SK-N-SH treated with all-trans-retinoic acid at 6 μM for 48 hours (cell line): ENCODE measurements at regions not wholly inside any gene's neighbourhood (a gene's known extent, or its start where the extent isn't known, plus 50 kb on each side); places are given as distances from the start of the nearest gene placed in this dataset.

ENCODE experiments used
- ARNTL ChIP-seq: fragments of 450-650 bp; formaldehyde crosslinking; IDR thresholded peaks from 2 replicates; pipeline ENCODE4 v1.5.0; 2020; ENCODE audit warnings: low read depth, mild to moderate bottlenecking, moderate library complexity, borderline replicate concordance
- BACH2 ChIP-seq: fragments of 250-450 bp; sonication (Bioruptor Pico); IDR thresholded peaks from 2 replicates; pipeline ENCODE4 v1.9.0; 2021; ENCODE audit warnings: mild to moderate bottlenecking, borderline replicate concordance
- RARB ChIP-seq: fragments of 250-450 bp; sonication (Bioruptor Pico); IDR thresholded peaks from 2 replicates; pipeline ENCODE4 v1.8.0; 2021; ENCODE audit warnings: mild to moderate bottlenecking, moderate library complexity
- ZFP3 ChIP-seq: fragments of 250-450 bp; sonication (Bioruptor Pico); IDR thresholded peaks from 2 replicates; pipeline ENCODE4 v1.5.0; 2020; ENCODE audit warnings: mild to moderate bottlenecking, moderate library complexity
- ZNF565 ChIP-seq: fragments of 450-650 bp; formaldehyde crosslinking; conservative IDR thresholded peaks from 2 replicates; pipeline ENCODE4 v1.5.0; 2020; ENCODE audit warnings: low read depth, mild to moderate bottlenecking, moderate library complexity
- TF ChIP-seq, protein P1 (sequence below): fragments of 250-450 bp; sonication (Bioruptor Pico); IDR thresholded peaks from 2 replicates; pipeline ENCODE4 v1.8.0; 2020; ENCODE audit warnings: mild to moderate bottlenecking, moderate library complexity, borderline replicate concordance
- TF ChIP-seq, protein P2 (sequence below): fragments of 250-450 bp; sonication (Bioruptor Pico); IDR thresholded peaks from 2 replicates; pipeline ENCODE4 v1.5.0; 2020; ENCODE audit warnings: mild to moderate bottlenecking, moderate library complexity

DNA sequence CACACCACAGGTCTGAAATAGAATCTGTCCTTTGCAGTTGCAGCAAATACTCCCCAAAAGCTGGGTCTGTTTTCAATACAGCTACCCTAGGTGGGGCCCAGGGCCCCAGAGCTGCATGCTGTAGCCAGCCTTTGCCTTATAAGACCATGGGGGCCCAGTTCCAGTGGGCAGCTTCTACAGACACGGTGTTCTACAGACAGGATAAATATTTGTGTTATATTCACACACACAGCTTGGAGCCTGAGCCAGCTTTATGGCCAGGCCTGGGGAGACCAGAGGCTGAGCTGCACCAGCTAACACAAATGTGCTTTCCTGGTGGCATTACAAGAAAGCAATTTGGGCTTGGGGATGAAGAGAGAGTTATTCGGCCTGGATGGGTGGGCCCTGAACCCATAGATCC lies 151.8 kb upstream of the NCAM1 start:
- TF ChIP-seq ZNF565 (CRISPR knock-in tag) = no peak
- no peak for TF ChIP-seq RARB (CRISPR knock-in tag)
- TF ChIP-seq, protein P1, sequence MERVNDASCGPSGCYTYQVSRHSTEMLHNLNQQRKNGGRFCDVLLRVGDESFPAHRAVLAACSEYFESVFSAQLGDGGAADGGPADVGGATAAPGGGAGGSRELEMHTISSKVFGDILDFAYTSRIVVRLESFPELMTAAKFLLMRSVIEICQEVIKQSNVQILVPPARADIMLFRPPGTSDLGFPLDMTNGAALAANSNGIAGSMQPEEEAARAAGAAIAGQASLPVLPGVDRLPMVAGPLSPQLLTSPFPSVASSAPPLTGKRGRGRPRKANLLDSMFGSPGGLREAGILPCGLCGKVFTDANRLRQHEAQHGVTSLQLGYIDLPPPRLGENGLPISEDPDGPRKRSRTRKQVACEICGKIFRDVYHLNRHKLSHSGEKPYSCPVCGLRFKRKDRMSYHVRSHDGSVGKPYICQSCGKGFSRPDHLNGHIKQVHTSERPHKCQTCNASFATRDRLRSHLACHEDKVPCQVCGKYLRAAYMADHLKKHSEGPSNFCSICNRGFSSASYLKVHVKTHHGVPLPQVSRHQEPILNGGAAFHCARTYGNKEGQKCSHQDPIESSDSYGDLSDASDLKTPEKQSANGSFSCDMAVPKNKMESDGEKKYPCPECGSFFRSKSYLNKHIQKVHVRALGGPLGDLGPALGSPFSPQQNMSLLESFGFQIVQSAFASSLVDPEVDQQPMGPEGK (CRISPR knock-in tag) = no peak
- TF ChIP-seq, protein P2, sequence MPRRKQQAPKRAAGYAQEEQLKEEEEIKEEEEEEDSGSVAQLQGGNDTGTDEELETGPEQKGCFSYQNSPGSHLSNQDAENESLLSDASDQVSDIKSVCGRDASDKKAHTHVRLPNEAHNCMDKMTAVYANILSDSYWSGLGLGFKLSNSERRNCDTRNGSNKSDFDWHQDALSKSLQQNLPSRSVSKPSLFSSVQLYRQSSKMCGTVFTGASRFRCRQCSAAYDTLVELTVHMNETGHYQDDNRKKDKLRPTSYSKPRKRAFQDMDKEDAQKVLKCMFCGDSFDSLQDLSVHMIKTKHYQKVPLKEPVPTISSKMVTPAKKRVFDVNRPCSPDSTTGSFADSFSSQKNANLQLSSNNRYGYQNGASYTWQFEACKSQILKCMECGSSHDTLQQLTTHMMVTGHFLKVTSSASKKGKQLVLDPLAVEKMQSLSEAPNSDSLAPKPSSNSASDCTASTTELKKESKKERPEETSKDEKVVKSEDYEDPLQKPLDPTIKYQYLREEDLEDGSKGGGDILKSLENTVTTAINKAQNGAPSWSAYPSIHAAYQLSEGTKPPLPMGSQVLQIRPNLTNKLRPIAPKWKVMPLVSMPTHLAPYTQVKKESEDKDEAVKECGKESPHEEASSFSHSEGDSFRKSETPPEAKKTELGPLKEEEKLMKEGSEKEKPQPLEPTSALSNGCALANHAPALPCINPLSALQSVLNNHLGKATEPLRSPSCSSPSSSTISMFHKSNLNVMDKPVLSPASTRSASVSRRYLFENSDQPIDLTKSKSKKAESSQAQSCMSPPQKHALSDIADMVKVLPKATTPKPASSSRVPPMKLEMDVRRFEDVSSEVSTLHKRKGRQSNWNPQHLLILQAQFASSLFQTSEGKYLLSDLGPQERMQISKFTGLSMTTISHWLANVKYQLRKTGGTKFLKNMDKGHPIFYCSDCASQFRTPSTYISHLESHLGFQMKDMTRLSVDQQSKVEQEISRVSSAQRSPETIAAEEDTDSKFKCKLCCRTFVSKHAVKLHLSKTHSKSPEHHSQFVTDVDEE (CRISPR knock-in tag) = no peak
- TF ChIP-seq BACH2 (CRISPR knock-in tag) = no peak
- TF ChIP-seq ARNTL (CRISPR knock-in tag) = no peak
- TF ChIP-seq ZFP3 (CRISPR knock-in tag) = no peak
